ENCODE measurements at regions not wholly inside any gene's neighbourhood (a gene's known extent, or its start where the extent isn't known, plus 50 kb on each side); places are given as distances from the start of the nearest gene placed in this dataset.

DNA sequence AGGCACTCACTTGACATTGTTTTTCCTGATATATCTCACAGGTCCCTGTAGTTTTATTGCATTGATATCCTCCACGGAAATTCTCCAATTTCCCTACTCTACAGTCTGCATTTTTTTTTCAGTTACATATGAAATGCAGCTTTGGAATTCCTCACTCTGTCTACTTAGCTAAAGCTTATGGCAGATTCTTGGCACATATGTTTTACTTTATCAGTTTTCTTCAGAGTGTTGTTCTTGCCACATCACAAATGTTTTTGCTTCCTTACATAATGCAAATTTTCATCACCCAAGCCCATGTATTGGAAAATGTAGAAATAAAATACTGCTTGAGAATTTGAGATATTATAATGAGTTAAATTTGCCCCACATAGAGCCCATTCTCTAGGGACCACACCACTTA is 1895.1 kb downstream of the MRPL39 start:
- intact Hi-C loops (cut with micrococcal nuclease) = no loop called here
- H3K27ac Mint-ChIP-seq = no peak overlapping the region
- no peaks in the 10 kb centered on the region for H3K9me3 Mint-ChIP-seq
- no peak overlapping the region for H3K4me3 Mint-ChIP-seq (ENCODE audit: low read depth)
- no peaks in the 10 kb centered on the region for H3K36me3 Mint-ChIP-seq (ENCODE audit: low read depth)
- H3K27me3 Mint-ChIP-seq (ENCODE audit: low read depth) = no peaks in the 10 kb centered on the region
- DNase-seq (ENCODE audit: low spot score) = no peak
- H3K4me1 Mint-ChIP-seq (ENCODE audit: low read depth) = no peaks in the 10 kb centered on the region

- no peak for DNase-seq (ENCODE audit: low spot score)
- Mint-ChIP-seq H3K4me1 (ENCODE audit: low read depth) (no peaks in the 10 kb centered on the region), H3K36me3 (ENCODE audit: low read depth) (no peaks in the 10 kb centered on the region), H3K27me3 (ENCODE audit: low read depth) (no peaks in the 10 kb centered on the region), H3K27ac (no peak overlapping the region), H3K4me3 (ENCODE audit: low read depth) (no peak overlapping the region), H3K9me3 (no peaks in the 10 kb centered on the region)
- intact Hi-C loops (cut with micrococcal nuclease) = no loop called here
Measured at GRCh38 chr21:23706431-23706830, 1900.8 kb downstream of the MRPL39 start.

DNA sequence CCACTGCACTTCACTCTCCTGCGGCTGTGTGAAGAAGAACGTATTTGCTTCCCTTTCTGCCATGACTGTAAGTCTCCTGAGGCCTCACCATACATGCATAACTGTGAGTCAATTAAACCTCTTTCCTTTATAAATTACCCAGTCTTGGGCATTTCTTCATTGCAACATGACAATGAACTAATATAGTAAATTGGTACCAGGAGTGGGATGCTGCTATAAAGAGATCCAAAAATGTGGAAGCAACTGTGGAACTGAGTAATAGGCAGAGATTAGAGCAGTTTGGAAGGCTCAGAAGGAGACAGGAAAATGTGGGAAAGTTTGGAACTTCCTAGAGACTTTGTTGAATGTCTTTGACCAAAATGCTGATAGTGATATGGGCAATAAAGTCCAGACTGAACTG is 1907.9 kb downstream of the MRPL39 start:
- Mint-ChIP-seq H3K36me3 (ENCODE audit: low read depth) (no peaks in the 10 kb centered on the region), H3K27me3 (ENCODE audit: low read depth) (no peaks in the 10 kb centered on the region), H3K4me3 (ENCODE audit: low read depth) (no peak overlapping the region), H3K4me1 (ENCODE audit: low read depth) (no peaks in the 10 kb centered on the region), H3K27ac (no peak overlapping the region), H3K9me3 (peaks cover 6% of the 10 kb centered on the region)
- DNase-seq (ENCODE audit: low spot score) = no peak
- intact Hi-C loops (cut with micrococcal nuclease) = no loop called here

GRCh38 chr21:23698619-23699018 is 1908.7 kb downstream of the MRPL39 start:
- intact Hi-C loops (cut with micrococcal nuclease) = no loop called here
- Mint-ChIP-seq H3K4me3 (ENCODE audit: low read depth) (no peak overlapping the region), H3K27ac (no peak overlapping the region), H3K36me3 (ENCODE audit: low read depth) (no peaks in the 10 kb centered on the region), H3K9me3 (peaks cover 6% of the 10 kb centered on the region), H3K27me3 (ENCODE audit: low read depth) (no peaks in the 10 kb centered on the region), H3K4me1 (ENCODE audit: low read depth) (no peaks in the 10 kb centered on the region)
- no peak for DNase-seq (ENCODE audit: low spot score)

GRCh38 chr21:23695443-23695842 is 1911.8 kb downstream of the MRPL39 start:
- DNase-seq (ENCODE audit: low spot score) = no peak
- Mint-ChIP-seq H3K4me3 (ENCODE audit: low read depth) (no peak overlapping the region), H3K27me3 (ENCODE audit: low read depth) (no peaks in the 10 kb centered on the region), H3K36me3 (ENCODE audit: low read depth) (no peaks in the 10 kb centered on the region), H3K9me3 (peaks cover 6% of the 10 kb centered on the region), H3K4me1 (ENCODE audit: low read depth) (no peaks in the 10 kb centered on the region), H3K27ac (no peak overlapping the region)
- intact Hi-C loops (cut with micrococcal nuclease) = no loop called here

GRCh38 chr21:23694390-23694789 is 1912.9 kb downstream of the MRPL39 start:
- no peaks in the 10 kb centered on the region for H3K27me3 Mint-ChIP-seq (ENCODE audit: low read depth)
- peaks cover 2% of the 10 kb centered on the region for H3K9me3 Mint-ChIP-seq
- H3K27ac Mint-ChIP-seq = no peak overlapping the region
- H3K4me3 Mint-ChIP-seq (ENCODE audit: low read depth) = no peak overlapping the region
- H3K4me1 Mint-ChIP-seq (ENCODE audit: low read depth) = no peaks in the 10 kb centered on the region
- intact Hi-C loops (cut with micrococcal nuclease) = no loop called here
- no peaks in the 10 kb centered on the region for H3K36me3 Mint-ChIP-seq (ENCODE audit: low read depth)
- DNase-seq (ENCODE audit: low spot score) = no peak

DNA sequence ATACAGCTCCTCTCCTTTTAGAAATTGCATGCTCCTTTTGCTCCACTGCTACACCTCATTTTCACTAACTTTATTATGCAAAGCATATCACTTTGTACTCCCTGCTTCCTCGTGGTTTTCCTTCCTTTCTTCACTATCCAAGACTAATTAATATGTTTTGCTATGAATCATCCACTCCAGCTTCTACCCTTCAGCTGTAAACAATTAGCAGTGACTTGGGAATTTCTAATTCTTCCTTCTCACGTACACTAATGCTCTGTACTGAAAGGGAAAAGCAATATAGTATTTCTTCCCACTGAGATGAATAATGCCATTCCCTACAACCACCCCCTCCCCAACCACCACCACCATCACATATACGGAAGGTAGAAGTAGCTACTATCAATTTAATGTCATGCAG is 1917.0 kb downstream of the MRPL39 start:
- intact Hi-C loops (cut with micrococcal nuclease) = no loop called here

GRCh38 chr21:23686737-23687523 is 1920.4 kb downstream of the MRPL39 start:
- no peak overlapping the region for H3K27ac Mint-ChIP-seq
- H3K4me3 Mint-ChIP-seq (ENCODE audit: low read depth) = no peak overlapping the region
- DNase-seq (ENCODE audit: low spot score) = no peak
- H3K9me3 Mint-ChIP-seq = no peaks in the 10 kb centered on the region
- intact Hi-C loops (cut with micrococcal nuclease) = no loop called here
- no peaks in the 10 kb centered on the region for H3K36me3 Mint-ChIP-seq (ENCODE audit: low read depth)
- H3K4me1 Mint-ChIP-seq (ENCODE audit: low read depth) = no peaks in the 10 kb centered on the region
- H3K27me3 Mint-ChIP-seq (ENCODE audit: low read depth) = no peaks in the 10 kb centered on the region

More for the DNA sequence above, 1917.0 kb downstream of the MRPL39 start:
- Mint-ChIP-seq H3K27ac (no peak overlapping the region), H3K4me1 (ENCODE audit: low read depth) (no peaks in the 10 kb centered on the region), H3K4me3 (ENCODE audit: low read depth) (no peak overlapping the region), H3K36me3 (ENCODE audit: low read depth) (no peaks in the 10 kb centered on the region), H3K27me3 (ENCODE audit: low read depth) (no peaks in the 10 kb centered on the region), H3K9me3 (no peaks in the 10 kb centered on the region)
- no peak for DNase-seq (ENCODE audit: low spot score)

DNA sequence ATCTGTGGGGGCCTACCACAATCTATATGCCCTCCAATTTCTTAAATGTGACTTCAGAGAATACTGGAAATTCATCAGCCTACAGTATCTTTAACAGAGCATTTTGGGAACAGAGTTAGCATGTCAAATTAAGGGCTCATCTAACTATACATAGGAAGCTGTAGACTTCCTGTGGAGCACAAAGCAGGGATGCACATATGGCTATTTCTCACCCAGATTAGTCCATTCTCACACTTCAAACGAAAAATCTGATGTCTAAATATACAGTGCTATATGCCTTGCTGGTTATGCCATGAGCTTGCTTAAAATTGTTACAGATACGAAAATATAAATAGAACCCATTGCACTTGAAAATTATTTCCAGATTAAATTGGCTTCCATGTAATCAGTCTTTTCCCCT is 1922.8 kb downstream of the MRPL39 start:
- Mint-ChIP-seq H3K36me3 (ENCODE audit: low read depth) (no peaks in the 10 kb centered on the region), H3K27me3 (ENCODE audit: low read depth) (no peaks in the 10 kb centered on the region), H3K4me3 (ENCODE audit: low read depth) (no peak overlapping the region), H3K9me3 (no peaks in the 10 kb centered on the region), H3K27ac (no peak overlapping the region), H3K4me1 (ENCODE audit: low read depth) (no peaks in the 10 kb centered on the region)
- intact Hi-C loops (cut with micrococcal nuclease) = no loop called here
- DNase-seq (ENCODE audit: low spot score) = no peak

- no peak for DNase-seq (ENCODE audit: low spot score)
- intact Hi-C loops (cut with micrococcal nuclease) = no loop called here
- Mint-ChIP-seq H3K4me1 (ENCODE audit: low read depth) (no peaks in the 10 kb centered on the region), H3K4me3 (ENCODE audit: low read depth) (no peak overlapping the region), H3K27me3 (ENCODE audit: low read depth) (no peaks in the 10 kb centered on the region), H3K9me3 (peaks cover 3% of the 10 kb centered on the region), H3K27ac (no peak overlapping the region), H3K36me3 (ENCODE audit: low read depth) (no peaks in the 10 kb centered on the region)
Measured at GRCh38 chr21:23664193-23664694, 1943.0 kb downstream of the MRPL39 start.

- Mint-ChIP-seq H3K27ac (no peak overlapping the region), H3K4me1 (ENCODE audit: low read depth) (no peaks in the 10 kb centered on the region), H3K4me3 (ENCODE audit: low read depth) (no peak overlapping the region), H3K27me3 (ENCODE audit: low read depth) (no peaks in the 10 kb centered on the region), H3K36me3 (ENCODE audit: low read depth) (no peaks in the 10 kb centered on the region), H3K9me3 (peaks cover 3% of the 10 kb centered on the region)
- no peak for DNase-seq (ENCODE audit: low spot score)
- intact Hi-C loops (cut with micrococcal nuclease) = no loop called here
Measured at GRCh38 chr21:23660560-23660959, 1946.7 kb downstream of the MRPL39 start.

- H3K4me3 Mint-ChIP-seq (ENCODE audit: low read depth) = no peak overlapping the region
- H3K9me3 Mint-ChIP-seq = no peaks in the 10 kb centered on the region
- DNase-seq (ENCODE audit: low spot score) = no peak
- H3K36me3 Mint-ChIP-seq (ENCODE audit: low read depth) = no peaks in the 10 kb centered on the region
- H3K27ac Mint-ChIP-seq = no peak overlapping the region
- no peaks in the 10 kb centered on the region for H3K4me1 Mint-ChIP-seq (ENCODE audit: low read depth)
- intact Hi-C loops (cut with micrococcal nuclease) = no loop called here
- H3K27me3 Mint-ChIP-seq (ENCODE audit: low read depth) = no peaks in the 10 kb centered on the region
Measured at GRCh38 chr21:23644768-23645167, 1962.5 kb downstream of the MRPL39 start.

DNA sequence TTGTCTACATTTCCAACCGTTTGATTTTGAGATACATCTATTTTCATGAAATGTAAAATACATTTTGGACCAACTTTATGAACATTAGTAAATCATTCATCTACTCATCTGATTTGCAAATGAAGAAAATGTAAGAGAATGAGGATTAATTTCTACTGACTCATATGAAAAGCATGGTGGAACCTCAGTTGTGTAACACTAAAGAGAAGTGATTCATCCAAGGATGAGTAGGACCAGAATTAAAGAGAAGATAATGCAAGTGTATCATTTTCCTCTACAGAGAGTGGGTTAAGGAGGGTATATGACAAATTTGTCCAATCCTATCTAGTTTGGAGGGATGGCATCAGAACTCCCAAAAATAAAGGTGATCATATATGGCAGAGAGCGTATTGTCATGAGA is 1967.6 kb downstream of the MRPL39 start:
- Mint-ChIP-seq H3K27ac (no peak overlapping the region), H3K4me1 (ENCODE audit: low read depth) (no peaks in the 10 kb centered on the region), H3K36me3 (ENCODE audit: low read depth) (no peaks in the 10 kb centered on the region), H3K27me3 (ENCODE audit: low read depth) (no peaks in the 10 kb centered on the region), H3K9me3 (no peaks in the 10 kb centered on the region), H3K4me3 (ENCODE audit: low read depth) (no peak overlapping the region)
- no peak for DNase-seq (ENCODE audit: low spot score)
- intact Hi-C loops (cut with micrococcal nuclease) = no loop called here
